Keratinocyte (primary cell): ENCODE measurements at regions not wholly inside any gene's neighbourhood (a gene's known extent, or its start where the extent isn't known, plus 50 kb on each side); places are given as distances from the start of the nearest gene placed in this dataset.

Source experiments
- DNase-seq: peaks from one replicate; pipeline ENCODE4 v3.0.0-alpha.2; 2011; ENCODE audit warnings: low read depth, missing footprints, low spot score
- FAIRE-seq: peaks from 2 replicates; lab custom pipeline; 2011; peaks lifted over from hg19 to GRCh38; lab: Jason Lieb, UNC
- H2AFZ ChIP-seq: 2 replicates; pipeline ENCODE4 v1.6.0; 2012; ENCODE audit warnings: low read length, control low read depth, inconsistent platforms; ENCODE audit not compliant: control insufficient read depth
- H3K27ac ChIP-seq: 2 replicates; pipeline ENCODE4 v1.5.1; 2011; ENCODE audit warnings: low read length; ENCODE audit not compliant: control insufficient read depth, insufficient read depth
- H3K27me3 ChIP-seq: 3 replicates; pipeline ENCODE4 v1.6.0; 2011; ENCODE audit warnings: low read length; ENCODE audit not compliant: control insufficient read depth, insufficient read depth; ENCODE audit errors: extremely low read depth
- H3K36me3 ChIP-seq, 2 experiments: 2 replicates in 1 of 2; 3 replicates in 1 of 2; pipeline ENCODE4 v1.5.1; 2011; ENCODE audit warnings: low read length in 2 of 2, mild to moderate bottlenecking in 1 of 2; ENCODE audit not compliant: control insufficient read depth in 2 of 2, insufficient read depth in 2 of 2; ENCODE audit errors: extremely low read depth in 1 of 2
- H3K4me1 ChIP-seq: 3 replicates; pipeline ENCODE4 v1.5.1; 2011; ENCODE audit warnings: low read length; ENCODE audit not compliant: control insufficient read depth, insufficient read depth; ENCODE audit errors: extremely low read depth
- H3K4me2 ChIP-seq: 3 replicates; pipeline ENCODE4 v1.6.0; 2011; ENCODE audit warnings: low read depth, low read length; ENCODE audit not compliant: control insufficient read depth, insufficient read depth; ENCODE audit errors: extremely low read depth
- H3K4me3 ChIP-seq, 3 experiments: fragments of 200-600 bp in 1 of 3; sonication (generic) in 1 of 3; 2 replicates in 2 of 3; 3 replicates in 1 of 3; pipeline ENCODE4 v1.5.1; 2011 to 2016; ENCODE audit warnings: low read length in 3 of 3, mild to moderate bottlenecking in 3 of 3, control low read depth in 2 of 3, inconsistent platforms in 1 of 3, low read depth in 1 of 3, mixed read lengths in 1 of 3, mixed run types in 1 of 3, moderate library complexity in 1 of 3; ENCODE audit not compliant: control insufficient read depth in 2 of 3, insufficient read depth in 2 of 3; ENCODE audit errors: extremely low read depth in 1 of 3
- H3K79me2 ChIP-seq: 2 replicates; pipeline ENCODE4 v1.6.0; 2012; ENCODE audit warnings: low read length; ENCODE audit not compliant: control insufficient read depth, insufficient read depth
- H3K9ac ChIP-seq: 3 replicates; pipeline ENCODE4 v1.6.0; 2011; ENCODE audit warnings: low read length; ENCODE audit not compliant: control insufficient read depth, insufficient read depth; ENCODE audit errors: extremely low read depth
- H3K9me1 ChIP-seq: 3 replicates; pipeline ENCODE4 v1.6.0; 2011; ENCODE audit warnings: low read length; ENCODE audit not compliant: control insufficient read depth, insufficient read depth; ENCODE audit errors: extremely low read depth
- H3K9me3 ChIP-seq: 2 replicates; pipeline ENCODE4 v1.5.1; 2012; ENCODE audit warnings: low read depth, low read length; ENCODE audit not compliant: control insufficient read depth
- H4K20me1 ChIP-seq: 3 replicates; pipeline ENCODE4 v1.6.0; 2011; ENCODE audit warnings: low read length; ENCODE audit not compliant: control insufficient read depth, insufficient read depth; ENCODE audit errors: extremely low read depth
- EZH2 ChIP-seq: IDR thresholded peaks from one replicate; pipeline ENCODE4 v1.6.1; 2012; ENCODE audit warnings: inconsistent platforms, mild to moderate bottlenecking, low read length, moderate library complexity
- dilution Hi-C: fragments of 300-500 bp; cut with MboI; formaldehyde crosslinking; loops from one replicate; pipeline ENCODE4 v1.7.0; 2020; ENCODE audit warnings: low sequenced_read_pairs; ENCODE audit not compliant: extremely low pct_ligation_motif_present
- TF ChIP-seq, protein P1 (sequence below), 3 experiments: IDR thresholded peaks in 1 of 3; conservative IDR thresholded peaks in 1 of 3; optimal IDR thresholded peaks in 1 of 3; 2 replicates in 2 of 3; 3 replicates in 1 of 3; pipeline versions ENCODE3 to v1.5.1; 2011; ENCODE audit warnings: low read length in 3 of 3, mild to moderate bottlenecking in 3 of 3, moderate library complexity in 2 of 3, control low read depth in 1 of 3, inconsistent platforms in 1 of 3; ENCODE audit not compliant: insufficient read depth in 2 of 3; ENCODE audit errors: extremely low read depth in 1 of 3

DNA sequence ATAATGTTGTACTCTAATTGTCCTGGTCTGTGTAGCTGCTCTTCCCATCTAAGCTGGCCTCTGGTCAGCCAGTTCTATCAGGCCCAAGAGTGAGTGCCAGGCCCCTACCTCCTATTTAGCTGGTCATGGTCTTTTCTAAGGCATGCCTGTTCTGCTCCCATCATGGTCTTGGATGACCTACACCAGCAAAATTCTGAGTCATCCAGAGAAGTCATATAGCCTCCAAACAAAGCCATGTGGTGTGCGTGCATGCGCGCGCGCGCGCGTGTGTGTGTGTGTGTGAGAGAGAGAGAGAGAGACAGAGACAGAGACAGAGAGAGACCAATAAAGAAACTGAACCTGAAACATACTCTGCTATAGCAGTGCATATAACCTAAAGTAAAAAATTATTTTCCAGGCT is 254.4 kb downstream of the BRINP2 start:
- no peaks in the 10 kb centered on the region for H4K20me1 ChIP-seq
- no peaks in the 10 kb centered on the region for H3K36me3 ChIP-seq
- H3K4me2 ChIP-seq, result no peak overlapping the region
- no peaks in the 10 kb centered on the region for H3K9me3 ChIP-seq
- H3K27me3 ChIP-seq, result no peaks in the 10 kb centered on the region
- H3K4me1 ChIP-seq, result no peaks in the 10 kb centered on the region
- no peak for FAIRE-seq
- H2AFZ ChIP-seq, result no peak overlapping the region
- no peak overlapping the region for H3K9ac ChIP-seq
- dilution Hi-C loops, result no loop called here
- H3K27ac ChIP-seq, result no peak overlapping the region
- DNase-seq, result no peak
- H3K79me2 ChIP-seq, result no peaks in the 10 kb centered on the region
- H3K4me3 ChIP-seq, result no peak overlapping the region
- no peak for TF ChIP-seq EZH2
- TF ChIP-seq, protein P1, sequence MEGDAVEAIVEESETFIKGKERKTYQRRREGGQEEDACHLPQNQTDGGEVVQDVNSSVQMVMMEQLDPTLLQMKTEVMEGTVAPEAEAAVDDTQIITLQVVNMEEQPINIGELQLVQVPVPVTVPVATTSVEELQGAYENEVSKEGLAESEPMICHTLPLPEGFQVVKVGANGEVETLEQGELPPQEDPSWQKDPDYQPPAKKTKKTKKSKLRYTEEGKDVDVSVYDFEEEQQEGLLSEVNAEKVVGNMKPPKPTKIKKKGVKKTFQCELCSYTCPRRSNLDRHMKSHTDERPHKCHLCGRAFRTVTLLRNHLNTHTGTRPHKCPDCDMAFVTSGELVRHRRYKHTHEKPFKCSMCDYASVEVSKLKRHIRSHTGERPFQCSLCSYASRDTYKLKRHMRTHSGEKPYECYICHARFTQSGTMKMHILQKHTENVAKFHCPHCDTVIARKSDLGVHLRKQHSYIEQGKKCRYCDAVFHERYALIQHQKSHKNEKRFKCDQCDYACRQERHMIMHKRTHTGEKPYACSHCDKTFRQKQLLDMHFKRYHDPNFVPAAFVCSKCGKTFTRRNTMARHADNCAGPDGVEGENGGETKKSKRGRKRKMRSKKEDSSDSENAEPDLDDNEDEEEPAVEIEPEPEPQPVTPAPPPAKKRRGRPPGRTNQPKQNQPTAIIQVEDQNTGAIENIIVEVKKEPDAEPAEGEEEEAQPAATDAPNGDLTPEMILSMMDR (optimal IDR thresholded peaks at IDR 0.05 in 1 of 3, IDR thresholded peaks at IDR 0.05 in 1 of 3, conservative IDR thresholded peaks at IDR 0.05 in 1 of 3; ENCODE audit: extremely low read depth in 1 of 3, insufficient read depth in 2 of 3, low read length in 3 of 3), result no peak
- no peaks in the 10 kb centered on the region for H3K9me1 ChIP-seq

DNA sequence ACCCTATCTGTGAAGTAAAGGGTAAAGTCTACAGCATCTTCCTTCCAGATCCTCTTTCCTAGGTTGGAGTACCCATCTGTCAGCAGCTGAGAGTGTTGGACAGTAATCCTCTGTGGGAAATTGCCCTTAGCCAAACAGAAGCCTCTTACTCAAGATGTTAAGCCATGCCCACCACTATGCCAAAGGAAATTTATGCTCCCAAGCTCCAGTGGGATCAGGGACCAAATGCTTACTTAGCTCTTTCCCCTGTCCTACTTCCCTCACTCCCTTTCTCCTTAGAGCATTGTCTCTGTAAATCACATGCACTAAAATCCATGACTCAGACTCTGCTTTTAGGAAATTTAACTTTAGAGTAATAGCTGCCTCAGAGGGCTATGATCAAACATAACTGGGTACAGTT is 254.0 kb downstream of the BRINP2 start:
- Histone ChIP-seq H4K20me1 (no peaks in the 10 kb centered on the region), H3K9ac (no peak overlapping the region), H3K4me3 (no peak overlapping the region), H3K4me2 (no peak overlapping the region), H3K9me3 (no peaks in the 10 kb centered on the region), H3K36me3 (no peaks in the 10 kb centered on the region), H3K27me3 (no peaks in the 10 kb centered on the region), H3K9me1 (no peaks in the 10 kb centered on the region), H3K79me2 (no peaks in the 10 kb centered on the region), H3K4me1 (no peaks in the 10 kb centered on the region), H2AFZ (no peak overlapping the region), H3K27ac (no peak overlapping the region)
- FAIRE-seq, result no peak
- no peak for TF ChIP-seq EZH2
- TF ChIP-seq, protein P1 (optimal IDR thresholded peaks at IDR 0.05 in 1 of 3, IDR thresholded peaks at IDR 0.05 in 1 of 3, conservative IDR thresholded peaks at IDR 0.05 in 1 of 3; ENCODE audit: extremely low read depth in 1 of 3, insufficient read depth in 2 of 3, low read length in 3 of 3), result no peak
- DNase-seq, result no peak
- dilution Hi-C loops, result no loop called here
